IPS-18c (cell line): ENCODE measurements at regions not wholly inside any gene's neighbourhood (a gene's known extent, or its start where the extent isn't known, plus 50 kb on each side); places are given as distances from the start of the nearest gene placed in this dataset.

Experiments used
- H3K4me3 ChIP-seq: 2 replicates; pipeline ENCODE4 v1.7.0; 2013; ENCODE audit warnings: low read depth, mild to moderate bottlenecking, low read length, moderate library complexity; ENCODE audit not compliant: insufficient read depth
- H3K9me3 ChIP-seq: one replicate; pipeline ENCODE4 v1.6.1; 2013; ENCODE audit warnings: mild to moderate bottlenecking, low read length, moderate library complexity; ENCODE audit not compliant: control insufficient read depth, insufficient read depth

- Histone ChIP-seq H3K4me3 (no peak overlapping the region), H3K9me3 (no peaks in the 10 kb centered on the region)
Observed at GRCh38 chr7:130929896-130930659, 196.1 kb upstream of the KLF14 start.

DNA sequence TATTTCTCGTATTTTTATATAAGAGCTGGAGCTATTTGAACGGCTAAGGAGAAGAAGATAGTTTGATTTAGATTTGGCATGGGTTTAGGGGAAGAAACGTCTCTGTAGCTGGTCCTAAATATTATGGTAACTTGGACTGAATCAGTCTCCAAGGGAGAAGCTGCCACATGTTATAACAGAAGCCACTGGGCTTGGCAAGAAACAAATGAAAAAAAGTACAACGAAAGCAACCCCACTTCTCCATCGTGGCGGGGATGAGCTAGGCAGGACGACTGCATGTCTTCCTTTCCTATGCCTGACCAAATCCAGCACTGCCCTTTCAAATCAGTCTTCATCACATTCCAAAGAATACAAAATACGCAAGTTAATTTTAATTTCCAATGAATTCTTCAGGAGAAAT, 196.7 kb upstream of the KLF14 start:
- no peaks in the 10 kb centered on the region for H3K9me3 ChIP-seq
- no peak overlapping the region for H3K4me3 ChIP-seq

DNA sequence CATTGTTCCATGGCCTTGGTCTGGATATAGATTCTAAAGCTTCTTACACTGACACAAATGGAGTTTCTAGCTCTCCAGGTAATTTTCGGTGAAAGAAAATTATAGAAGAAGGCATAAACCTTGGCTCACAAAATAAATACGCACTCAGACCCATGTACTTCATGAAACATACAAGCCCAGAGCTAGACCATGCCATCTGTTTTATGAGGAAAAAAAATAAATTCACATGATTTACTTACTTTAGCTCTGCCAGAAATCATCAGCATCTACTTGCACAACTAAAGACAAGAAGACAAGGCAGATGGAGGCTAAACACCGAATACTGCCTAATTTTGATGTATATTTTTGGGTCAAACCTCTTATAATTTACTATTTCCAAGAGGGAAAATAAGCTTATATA, 197.4 kb upstream of the KLF14 start:
- H3K9me3 ChIP-seq: no peaks in the 10 kb centered on the region
- no peak overlapping the region for H3K4me3 ChIP-seq

GRCh38 chr7:130932088-130932487, 198.1 kb upstream of the KLF14 start:
- Histone ChIP-seq H3K9me3 (no peaks in the 10 kb centered on the region), H3K4me3 (no peak overlapping the region)

- H3K4me3 ChIP-seq: no peak overlapping the region
- H3K9me3 ChIP-seq: no peaks in the 10 kb centered on the region
Observed at GRCh38 chr7:130932667-130933432, 198.8 kb upstream of the KLF14 start.

- H3K9me3 ChIP-seq: no peaks in the 10 kb centered on the region
- H3K4me3 ChIP-seq: no peak overlapping the region
Observed at GRCh38 chr7:130933919-130934318, 199.9 kb upstream of the KLF14 start.

GRCh38 chr7:130935564-130936157, 201.7 kb upstream of the KLF14 start:
- H3K4me3 ChIP-seq: no peak overlapping the region

GRCh38 chr7:130936202-130936931, 202.4 kb upstream of the KLF14 start:
- H3K9me3 ChIP-seq: no peaks in the 10 kb centered on the region
- H3K4me3 ChIP-seq: no peak overlapping the region

More at GRCh38 chr7:130935564-130936157, 201.7 kb upstream of the KLF14 start:
- no peaks in the 10 kb centered on the region for H3K9me3 ChIP-seq

DNA sequence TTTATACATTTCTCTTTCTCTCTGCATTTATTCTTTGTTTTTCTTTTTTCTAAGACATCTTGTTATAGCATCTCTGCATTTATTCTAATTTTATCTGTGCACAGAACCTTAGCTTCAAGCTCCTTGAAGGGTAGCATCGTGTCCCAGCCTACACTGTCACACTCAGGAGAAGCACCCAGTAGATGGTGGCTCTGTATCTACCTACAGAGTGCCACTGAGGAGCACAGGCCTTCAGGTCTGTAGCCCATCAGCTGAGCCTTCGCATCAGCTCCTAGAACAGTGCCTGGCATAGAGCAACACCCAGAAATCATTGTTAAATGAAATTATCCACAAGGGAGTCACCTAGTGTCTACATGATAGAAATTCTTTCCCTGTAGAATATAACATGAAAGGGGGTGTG, 203.0 kb upstream of the KLF14 start:
- Histone ChIP-seq H3K9me3 (no peaks in the 10 kb centered on the region), H3K4me3 (no peak overlapping the region)

- no peak overlapping the region for H3K4me3 ChIP-seq
- no peaks in the 10 kb centered on the region for H3K9me3 ChIP-seq
Observed at GRCh38 chr7:130937830-130938229, 203.8 kb upstream of the KLF14 start.

GRCh38 chr7:130938661-130939060, 204.7 kb upstream of the KLF14 start:
- H3K9me3 ChIP-seq: no peaks in the 10 kb centered on the region
- no peak overlapping the region for H3K4me3 ChIP-seq

- no peak overlapping the region for H3K4me3 ChIP-seq
- no peaks in the 10 kb centered on the region for H3K9me3 ChIP-seq
Observed at GRCh38 chr7:130939321-130940095, 205.5 kb upstream of the KLF14 start.

DNA sequence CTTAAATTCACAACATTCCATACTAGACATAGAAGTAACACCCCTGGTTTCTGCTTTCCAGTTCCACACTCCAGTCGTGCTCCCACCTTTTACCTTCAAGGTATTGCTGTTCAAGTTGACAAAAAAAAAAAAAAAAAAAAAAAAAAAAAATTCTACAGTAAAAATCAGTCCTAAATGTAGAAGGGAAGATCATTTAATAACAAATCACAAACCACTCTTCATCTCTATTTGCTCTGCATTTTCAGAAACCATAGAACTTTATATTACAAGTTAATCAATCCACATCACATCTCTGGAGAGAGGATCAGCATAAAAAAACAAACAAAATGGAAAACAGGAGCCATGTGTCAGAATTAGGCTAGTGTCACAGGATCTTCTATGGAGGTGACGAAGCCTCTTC, 206.3 kb upstream of the KLF14 start:
- Histone ChIP-seq H3K9me3 (no peaks in the 10 kb centered on the region), H3K4me3 (no peak overlapping the region)

DNA sequence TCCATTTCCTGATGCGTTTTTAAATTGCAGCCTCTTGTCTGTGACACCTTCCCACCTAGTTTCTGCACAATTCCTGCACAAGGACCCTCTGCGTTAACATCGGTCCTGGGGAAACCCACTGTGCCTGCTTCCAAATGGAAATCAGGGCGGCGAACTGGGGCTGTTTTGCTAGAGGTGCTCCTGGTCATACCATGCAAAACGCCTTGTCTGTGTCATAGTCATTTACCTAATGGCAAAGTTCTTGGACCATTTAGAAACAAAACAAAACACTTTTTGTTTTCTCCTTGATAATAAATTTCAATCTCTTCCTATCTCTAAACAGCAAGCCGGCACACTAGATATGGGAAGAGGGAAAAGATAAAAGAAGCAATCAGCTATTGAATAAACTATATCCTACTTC, 206.9 kb upstream of the KLF14 start:
- no peak overlapping the region for H3K4me3 ChIP-seq
- no peaks in the 10 kb centered on the region for H3K9me3 ChIP-seq

DNA sequence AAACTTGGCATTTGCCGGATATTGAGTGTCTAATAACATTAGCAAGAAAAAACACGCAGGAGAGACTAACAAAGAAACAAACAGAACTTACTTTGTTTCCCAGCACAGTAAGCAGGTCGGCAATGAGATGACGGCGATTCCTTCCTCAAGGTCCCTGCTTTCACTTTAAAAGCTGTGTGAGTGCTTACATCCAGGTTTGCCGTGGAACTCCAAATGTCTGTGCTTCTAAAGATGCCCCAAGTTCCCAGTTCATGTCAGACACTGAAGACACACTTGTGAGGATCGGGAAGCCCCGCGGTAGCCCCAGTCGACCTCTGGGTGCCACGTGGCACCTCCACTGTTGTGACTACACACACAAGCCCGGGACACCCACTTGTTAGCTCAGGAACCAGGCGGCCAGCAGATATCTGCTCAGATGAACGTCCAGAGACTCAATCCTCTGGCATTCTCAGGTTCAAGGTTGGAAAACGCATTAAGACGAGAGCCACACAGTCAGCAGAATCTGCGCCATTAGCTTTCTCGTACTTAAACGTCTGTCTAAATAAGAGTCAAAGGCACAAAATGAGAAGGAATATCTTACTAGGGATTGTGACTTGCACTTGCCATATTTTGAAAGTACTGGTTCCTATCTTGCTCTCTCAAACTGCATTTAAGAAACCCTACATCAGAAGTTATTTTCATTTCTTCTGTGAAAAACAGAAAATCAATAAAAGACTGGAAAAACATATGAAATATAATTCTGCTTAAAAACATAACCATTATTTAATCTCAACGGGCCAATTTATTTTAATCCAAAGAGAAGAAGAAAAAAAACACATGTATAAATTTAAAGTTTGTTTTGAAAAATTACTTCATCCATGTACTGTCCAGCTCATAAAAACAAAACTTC, 207.6 kb upstream of the KLF14 start:
- Histone ChIP-seq H3K9me3 (no peaks in the 10 kb centered on the region), H3K4me3 (no peak overlapping the region)
